GM19043 (cell line): ENCODE measurements at regions not wholly inside any gene's neighbourhood (a gene's known extent, or its start where the extent isn't known, plus 50 kb on each side); places are given as distances from the start of the nearest gene placed in this dataset.
"Not testable (repeated sequence)": the region's sequence is repeated elsewhere in the genome, so short reads cannot be mapped to it uniquely, and the experiment has no call there.

Source experiments
- ATAC-seq: cut with Tn5 transposase; IDR thresholded peaks from one replicate; pipeline ENCODE4 v1.9.1; 2021; ENCODE audit warnings: low read depth; ENCODE audit not compliant: unreplicated experiment

DNA sequence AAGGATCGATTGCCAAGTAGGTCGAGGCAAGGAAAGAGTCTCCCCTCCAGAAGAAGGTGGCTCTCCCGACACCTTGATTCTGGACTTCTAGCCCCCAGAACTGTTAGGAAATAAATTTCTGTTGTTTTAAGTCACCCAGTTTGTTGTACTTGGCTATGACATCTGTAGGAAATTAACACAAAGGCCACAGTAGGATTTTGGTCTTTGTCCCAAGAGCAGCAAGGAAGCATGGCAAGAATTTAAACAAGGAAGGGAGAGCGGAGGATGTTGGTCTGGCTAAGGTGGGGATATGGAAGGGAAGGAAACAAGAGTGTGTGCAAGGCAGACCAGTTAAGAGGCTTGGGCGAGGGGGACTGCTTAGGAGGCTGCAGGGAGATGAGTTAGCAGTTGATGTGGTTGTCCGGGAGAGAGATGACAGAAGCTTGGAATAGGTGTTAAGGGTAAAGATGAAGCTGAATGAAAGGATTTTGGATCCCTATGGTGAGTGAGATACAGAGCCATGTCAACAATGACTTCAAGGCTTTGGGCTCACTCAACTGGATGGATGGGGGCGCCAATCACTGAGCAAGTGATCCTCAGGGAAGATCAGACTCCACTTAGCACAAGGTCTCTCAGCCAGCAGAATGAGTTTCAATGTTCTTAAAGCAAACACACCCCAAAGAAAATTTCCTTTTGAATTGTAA is 140.5 kb upstream of the ZNF217 start:
- ATAC-seq, result no peak

DNA sequence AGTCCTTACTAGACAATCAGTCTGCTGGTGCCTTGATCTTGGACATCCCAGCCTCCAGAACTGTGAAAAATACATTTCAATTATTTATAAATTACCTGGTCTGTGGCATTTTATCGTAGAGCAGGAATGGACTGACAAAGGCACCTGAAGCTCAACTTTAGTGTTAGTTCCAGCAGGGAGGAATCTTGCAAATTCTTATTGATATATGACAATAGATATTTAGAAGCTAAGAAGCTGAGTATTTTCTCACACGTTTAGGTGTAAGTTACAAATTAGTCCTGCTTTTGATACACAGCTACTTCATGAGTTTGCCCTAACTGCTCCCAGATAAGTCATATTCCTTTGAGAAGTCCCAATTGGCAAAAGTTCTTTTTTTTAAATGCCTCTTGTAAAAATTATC is 138.0 kb upstream of the ZNF217 start:
- ATAC-seq, result no peak

DNA sequence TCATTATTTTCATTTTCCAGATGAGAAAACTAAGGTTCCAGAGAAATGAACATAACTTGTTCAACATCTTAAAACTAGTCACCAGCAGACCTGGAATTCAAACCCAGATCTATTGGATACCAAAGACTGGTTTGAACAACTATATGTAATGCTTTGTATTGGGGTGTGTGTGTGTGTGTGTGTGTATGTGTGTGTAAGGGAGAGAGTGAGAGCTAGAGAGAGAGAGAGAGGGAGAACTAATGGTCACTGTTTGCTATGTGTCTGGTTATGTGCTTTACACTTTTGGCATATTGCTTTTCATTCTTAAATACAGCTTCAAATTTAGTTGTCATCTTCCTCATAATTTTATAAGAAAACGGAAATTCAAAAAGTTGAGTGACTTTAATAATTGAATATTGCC is 134.7 kb upstream of the ZNF217 start:
- ATAC-seq, result no peak

DNA sequence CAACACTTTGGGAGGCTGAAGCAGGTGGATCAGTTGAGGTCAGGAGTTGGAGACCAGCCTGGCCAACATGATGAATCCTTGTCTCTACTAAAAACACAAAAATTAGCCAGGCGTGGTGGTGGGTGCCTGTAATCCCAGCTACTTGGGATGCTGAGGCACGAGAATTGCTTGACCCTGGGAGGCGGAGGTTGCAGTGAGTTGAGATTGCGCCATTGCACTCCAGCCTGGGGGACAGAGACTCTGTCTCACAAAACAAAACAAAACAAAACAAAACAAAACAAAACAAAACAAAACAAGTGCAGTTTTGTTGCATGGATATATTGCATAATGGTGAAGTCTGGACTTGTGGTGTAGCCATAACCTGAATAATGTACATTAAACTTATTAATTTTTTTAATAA is 133.6 kb upstream of the ZNF217 start:
- ATAC-seq, result not testable (repeated sequence)

DNA sequence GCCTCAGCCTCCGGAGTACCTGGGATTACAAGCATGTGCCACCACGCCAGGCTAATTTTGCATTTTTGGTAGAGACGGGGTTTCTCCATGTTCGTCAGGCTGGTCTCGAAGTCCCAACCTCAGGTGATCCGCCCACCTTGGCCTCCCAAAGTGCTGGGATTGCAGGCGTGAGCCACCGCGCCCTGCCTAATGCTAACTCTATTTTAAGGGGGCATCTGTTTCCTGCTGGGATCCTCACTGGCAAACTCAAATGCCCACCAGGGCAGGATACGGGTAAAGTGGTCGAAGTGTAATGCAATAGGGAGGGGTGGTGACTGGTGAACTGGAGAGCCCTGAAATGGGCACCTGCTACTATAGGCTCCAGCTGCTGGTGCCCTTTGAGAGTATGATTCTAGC is 131.9 kb upstream of the ZNF217 start:
- ATAC-seq, result no peak

DNA sequence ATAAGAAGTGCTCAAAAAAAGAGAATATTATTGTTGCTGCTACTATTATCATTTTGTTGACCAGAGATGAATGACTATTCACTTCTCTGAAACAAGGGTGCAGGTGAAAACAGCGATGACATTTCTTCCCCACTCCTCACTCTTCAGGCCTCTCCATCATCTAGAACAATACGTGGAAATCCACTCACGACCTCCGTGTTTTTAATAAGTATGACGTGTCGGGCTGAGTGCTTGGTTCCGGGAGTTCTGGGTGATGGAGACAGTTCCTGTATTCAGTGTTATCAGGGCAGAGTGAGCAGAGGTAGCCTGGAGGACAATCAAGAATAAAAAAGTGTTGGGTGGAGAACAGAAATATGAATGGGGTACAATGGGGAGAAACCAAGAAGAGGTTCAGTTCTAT is 130.0 kb upstream of the ZNF217 start:
- no peak for ATAC-seq

DNA sequence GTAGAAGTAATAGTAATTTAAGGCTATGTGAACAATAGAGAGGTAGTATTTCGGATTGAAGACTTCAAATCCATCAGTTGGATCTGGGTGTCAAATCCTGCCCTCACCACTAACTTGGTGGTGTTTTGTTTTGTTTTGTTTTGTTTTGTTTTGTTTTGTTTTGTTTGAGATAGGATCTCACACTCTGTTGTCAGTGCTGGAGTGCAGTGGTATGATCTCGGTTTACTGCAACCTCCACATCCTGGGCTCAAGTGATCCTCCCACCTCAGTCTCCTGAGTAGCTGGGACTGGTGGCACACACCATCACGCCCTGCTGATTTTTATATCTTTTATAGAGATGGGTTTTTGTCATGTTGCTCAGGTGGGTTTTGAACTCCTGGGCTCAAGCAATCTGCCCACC is 129.4 kb upstream of the ZNF217 start:
- ATAC-seq, result no peak

DNA sequence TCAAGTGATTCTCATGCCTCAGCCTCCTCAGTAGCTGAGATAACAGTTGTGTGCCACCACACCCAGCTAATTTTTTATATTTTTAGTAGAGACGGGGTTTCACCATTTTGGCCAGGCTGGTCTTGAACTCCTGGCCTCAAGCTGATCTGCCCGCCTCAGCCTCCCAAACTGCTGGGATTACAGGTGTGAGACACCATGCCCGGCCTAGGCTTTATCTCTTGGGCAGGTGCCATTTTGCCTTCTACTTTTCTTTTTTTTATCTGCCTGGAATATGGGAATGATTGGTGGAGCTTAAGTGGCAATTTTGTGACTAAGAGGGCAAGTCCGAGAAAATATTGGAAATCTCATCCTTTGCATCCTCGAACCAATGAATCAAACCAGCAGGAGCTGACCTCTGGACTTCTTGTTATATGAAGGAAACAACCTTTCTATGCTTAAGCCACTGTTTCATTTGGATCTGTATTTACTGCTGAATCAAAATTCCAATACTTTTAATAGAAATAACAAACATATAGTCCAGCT is 128.9 kb upstream of the ZNF217 start:
- no peak for ATAC-seq

DNA sequence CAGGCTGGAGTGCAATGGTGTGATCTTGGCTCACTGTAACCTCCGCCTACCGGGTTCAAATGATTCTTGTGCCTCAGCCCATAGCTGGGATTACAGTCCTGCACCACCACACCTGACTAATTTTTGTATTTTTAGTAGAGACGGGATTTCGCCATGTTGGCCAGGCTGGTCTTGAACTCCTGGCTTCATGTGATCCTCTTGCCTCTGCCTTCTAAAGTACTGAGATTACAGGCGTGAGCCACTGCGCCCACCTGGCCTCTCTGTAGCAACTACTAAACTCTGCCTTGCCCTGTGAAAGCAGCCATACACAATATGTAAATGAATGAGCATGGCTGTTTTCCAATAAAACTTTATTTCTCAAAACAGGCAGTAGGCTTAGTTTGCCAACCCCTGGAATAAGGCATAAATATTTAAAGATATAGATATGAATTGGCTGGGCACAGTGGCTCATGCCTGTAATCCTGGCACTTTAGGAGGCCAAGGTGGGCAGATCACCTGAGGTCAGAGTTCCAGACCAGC is 127.9 kb upstream of the ZNF217 start:
- ATAC-seq, result not testable (repeated sequence)

DNA sequence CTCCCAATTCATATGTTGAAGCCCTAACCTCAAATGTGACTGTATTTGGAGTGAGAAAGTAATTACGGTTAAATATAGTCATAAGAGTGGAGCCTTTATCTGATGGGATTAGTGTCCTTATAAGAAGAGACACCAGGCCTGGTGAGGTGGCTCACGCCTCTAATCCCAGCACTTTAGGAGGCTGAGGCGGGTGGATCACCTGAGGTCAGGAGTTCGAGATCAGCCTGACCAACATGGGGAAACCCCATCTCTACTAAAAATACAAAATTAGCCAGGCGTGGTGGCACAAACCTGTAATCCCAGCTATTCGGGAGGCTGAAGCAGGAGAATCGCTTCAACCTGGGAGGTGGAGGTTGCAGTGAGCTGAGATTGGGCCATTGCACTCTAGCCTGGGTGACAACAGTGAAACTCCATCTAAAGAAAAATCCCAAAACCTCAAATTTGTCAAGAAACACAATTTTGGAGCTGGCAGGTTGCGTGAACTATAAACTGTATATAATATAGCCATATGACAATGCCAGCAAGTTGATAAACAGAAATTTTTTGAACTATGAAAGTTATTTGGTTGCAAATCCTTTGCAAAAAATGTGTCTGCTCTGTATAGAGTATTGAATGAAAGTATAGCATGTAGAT is 125.6 kb upstream of the ZNF217 start:
- not testable (repeated sequence) for ATAC-seq

DNA sequence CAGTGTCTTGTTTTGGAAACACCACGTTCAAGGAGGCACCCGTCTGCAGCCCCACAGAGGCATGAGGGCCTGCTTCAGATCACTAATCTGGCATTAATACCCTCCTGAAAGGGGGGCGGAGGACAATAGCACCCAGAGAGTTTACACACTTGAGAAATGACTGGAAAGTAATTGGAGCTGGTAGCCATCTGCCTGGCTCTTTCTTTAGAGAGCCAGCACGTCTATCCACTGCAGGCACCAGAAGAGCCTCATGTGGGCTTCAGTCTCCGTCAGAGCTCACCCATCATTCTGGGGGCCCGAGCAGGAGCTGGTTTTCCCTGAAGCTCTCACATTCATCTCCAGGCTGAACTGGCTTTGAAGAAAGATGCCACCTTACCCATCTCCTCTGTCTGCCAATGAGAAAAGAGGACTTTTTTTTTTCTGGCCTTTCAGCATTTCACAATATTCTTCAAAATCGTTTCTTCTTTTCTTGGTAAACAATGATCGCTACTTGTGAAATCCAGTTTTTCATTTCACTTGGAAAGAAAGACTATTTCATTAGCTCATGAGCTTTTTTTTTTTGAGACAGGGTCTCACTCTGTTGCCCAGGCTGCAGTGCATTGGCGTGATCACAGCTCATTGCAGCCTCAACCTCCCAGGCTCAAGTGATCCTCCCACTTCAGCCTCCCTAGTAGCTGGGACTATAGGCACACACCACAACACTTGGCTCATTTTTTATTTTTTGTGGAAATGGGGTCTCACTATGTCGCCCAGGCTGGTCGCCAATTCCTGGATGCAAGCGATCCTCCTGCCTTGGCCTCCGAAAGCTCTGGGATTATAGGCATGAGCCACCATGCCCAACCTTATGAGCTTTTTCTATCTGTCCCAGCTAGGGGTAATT is 124.7 kb upstream of the ZNF217 start:
- no peak for ATAC-seq

DNA sequence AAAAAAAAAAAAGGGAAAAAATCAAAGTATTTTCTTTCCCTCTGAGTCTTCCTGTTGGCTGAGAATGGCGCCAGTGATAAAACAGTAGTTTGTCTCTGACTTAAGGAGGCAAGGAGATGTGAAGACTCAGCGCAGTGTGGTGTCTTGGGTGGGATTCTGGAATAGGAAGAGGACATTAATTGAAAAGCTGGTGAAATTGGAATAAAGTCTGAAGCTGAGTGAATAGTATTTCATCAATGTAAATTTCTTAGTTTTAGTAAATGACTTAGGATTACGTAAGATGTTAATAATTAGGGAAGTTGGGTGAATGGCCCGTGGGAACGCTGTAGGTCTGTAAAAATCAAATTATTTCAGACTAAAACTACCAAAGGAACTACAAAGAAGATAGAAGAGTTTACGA is 122.8 kb upstream of the ZNF217 start:
- ATAC-seq, result no peak

DNA sequence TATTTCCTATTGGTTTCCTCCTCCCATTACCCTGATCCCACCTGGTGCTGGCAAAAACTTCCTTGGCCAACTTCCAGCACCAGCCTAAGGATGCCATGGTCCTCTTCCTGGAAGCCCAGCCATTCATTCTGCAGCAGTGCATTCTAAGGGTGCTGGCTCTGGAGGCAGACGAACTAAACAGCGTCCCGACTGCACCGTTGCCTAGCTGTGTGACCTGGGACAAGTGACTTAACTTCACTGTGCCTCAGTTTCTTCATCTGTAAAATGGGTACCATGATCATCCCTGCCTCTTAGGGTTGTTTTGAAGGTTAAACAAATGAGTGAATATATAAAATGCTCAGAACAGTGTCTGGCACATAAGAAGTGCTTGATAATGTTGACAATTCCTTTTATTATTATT is 120.9 kb upstream of the ZNF217 start:
- no peak for ATAC-seq

DNA sequence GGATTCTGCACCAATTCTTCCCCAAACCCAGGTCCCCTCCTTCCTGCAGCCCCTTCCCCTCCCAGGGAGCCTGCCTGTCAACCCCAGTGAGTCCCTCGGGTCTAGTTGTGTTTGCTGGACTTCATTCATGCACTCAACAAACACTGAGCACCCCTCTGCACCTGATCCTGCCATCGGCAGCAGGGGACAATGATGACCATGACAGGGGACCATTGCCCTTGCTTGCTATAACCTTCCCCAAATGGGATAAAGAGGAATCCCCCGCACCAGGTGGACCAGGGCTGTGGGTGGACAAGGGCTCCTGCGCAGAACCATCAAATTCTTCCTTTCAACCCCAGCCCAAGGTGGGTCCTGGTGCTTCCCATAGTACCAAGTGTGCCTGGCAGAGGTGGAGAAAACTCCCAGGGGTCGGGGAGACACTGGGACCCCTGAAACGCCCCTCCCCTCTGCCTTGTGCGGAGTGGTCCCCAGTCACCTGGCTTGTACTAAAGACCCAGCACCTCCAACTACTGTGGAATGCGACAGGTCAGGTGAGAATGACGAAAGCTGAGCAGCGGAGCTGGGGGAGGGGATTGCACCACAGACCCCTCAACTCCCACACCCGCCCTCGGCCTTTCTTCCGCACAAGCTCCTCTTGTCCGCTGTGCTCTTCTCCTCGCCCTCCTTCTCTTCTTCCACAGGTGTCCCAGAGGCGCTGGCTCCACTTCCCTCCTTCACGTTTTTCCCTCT is 119.9 kb upstream of the ZNF217 start:
- no peak for ATAC-seq

DNA sequence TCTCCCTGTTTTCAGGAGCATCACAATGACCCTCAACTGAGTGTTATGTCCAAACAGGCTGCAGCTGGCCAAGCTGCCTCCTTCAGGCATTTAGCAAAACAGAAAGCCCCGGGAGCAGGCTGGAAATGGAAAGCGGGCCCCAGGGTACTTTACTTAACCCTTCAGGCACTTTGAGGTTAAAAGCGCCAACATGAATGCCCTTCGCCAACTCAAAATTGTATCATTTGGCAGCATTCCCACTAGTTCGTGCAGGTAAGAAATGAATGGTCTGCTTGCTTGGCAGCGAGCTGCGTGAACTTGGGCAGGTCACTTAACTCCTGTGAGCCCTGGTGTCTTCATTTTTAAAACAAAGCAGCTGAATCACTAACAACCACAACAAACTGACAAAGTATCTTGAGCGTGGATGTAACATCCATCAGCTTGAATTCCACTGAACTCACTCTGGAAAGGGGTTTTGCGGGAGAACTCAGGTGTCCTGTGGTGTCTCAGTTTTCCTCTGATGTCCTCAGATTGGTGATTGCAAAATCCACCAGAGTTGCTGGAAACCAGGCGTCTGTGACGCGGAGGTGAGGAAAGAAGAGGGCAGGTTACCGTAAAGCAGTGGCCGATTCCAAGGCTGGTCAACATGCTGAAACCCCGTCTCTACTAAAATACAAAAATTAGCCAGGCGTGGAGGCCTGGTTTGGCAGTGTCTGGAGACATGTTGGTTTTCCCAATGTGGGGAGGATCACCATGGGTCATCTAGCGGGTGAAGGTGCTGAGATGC is 118.8 kb upstream of the ZNF217 start:
- ATAC-seq, result no peak

DNA sequence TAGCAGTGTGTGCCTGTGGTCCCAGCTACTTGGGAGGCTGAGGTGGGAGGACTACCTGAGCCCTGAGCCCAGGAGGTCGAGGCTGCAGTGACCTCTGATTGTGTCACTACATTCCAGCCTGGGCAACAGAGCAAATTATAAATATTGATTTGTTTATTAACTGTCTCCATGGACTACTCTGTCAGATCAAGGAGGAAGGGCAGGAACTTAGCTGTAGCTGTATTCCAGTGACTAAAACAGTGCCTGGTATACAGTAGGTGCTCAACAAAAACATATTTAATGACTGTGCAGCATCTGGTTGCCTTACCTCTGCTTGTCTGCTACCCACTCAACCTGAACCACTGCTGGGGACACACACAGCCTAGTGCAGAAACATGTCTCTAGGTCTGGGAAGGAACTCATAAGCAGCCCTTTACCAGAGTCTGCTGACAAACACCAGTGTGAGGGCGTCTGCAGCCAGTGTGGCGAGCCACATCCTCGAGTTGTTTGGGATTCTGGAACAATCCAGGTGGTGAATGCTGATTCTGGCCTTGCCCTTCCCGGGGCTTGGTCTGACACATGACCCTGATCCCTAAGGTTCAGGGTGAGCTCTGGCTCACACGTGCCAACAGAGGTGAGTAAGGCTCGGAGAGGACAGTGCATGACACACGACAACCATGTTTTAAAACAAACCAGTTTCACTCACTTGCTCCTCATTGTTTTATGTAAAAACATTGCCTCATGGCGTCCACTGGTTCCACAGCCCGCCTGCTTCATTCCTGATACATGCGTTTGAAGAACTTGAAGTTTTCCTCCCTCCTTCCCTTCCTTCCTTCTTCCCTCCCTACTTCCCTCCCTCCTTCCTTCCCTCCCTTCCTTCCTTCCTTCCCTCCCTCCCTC is 117.9 kb upstream of the ZNF217 start:
- no peak for ATAC-seq

DNA sequence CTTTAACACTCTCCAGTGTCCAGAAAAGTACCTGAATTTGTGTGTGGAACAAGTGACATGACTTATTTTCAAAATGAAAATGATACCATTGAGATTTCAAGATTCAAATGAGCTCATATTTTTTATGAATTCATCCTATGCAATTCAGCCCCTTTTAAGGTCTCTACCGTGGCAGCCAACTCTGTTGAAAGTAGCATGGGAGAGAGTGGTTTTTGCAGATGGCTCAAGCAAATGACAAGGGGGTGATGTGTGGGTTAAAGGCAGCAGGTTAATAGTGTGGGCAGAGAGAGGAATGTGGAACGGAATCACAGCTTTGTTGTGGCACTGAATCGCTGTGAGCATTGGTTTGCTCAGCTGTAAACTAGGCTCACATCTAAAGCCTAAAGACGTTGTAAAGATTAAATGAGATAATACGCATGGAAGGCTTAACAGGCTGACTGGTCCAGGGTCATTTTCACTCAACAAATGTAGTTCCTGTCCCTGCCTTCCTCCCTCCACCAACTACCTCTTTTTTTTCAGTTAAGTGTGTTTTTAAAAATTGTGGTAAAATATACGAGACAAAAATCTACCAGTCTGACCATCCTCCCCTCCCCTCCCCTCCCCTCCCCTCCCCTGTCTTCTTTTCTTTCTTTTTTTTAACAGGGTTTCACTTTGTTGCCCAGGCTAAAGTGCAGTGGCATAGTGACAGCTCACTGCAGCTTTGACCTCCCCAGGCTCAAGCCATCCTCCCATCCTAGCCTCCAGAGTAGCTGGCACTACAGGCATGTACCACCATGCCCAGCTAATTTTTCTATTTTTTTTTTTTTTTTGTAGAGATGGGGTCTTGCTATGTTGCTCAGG is 114.7 kb upstream of the ZNF217 start:
- no peak for ATAC-seq
